HG03378 (cell line): ENCODE measurements at regions not wholly inside any gene's neighbourhood (a gene's known extent, or its start where the extent isn't known, plus 50 kb on each side); places are given as distances from the start of the nearest gene placed in this dataset.
"Not testable (repeated sequence)": the region's sequence is repeated elsewhere in the genome, so short reads cannot be mapped to it uniquely, and the experiment has no call there.

Source experiments
- ATAC-seq: cut with Tn5 transposase; IDR thresholded peaks from one replicate; pipeline ENCODE4 v1.9.1; 2021; ENCODE audit warnings: mild to moderate bottlenecking, moderate library complexity; ENCODE audit not compliant: unreplicated experiment

- no peak for ATAC-seq
These were observed 123.3 kb upstream of the SFSWAP start for GRCh38 chr12:131587565-131587964.

DNA sequence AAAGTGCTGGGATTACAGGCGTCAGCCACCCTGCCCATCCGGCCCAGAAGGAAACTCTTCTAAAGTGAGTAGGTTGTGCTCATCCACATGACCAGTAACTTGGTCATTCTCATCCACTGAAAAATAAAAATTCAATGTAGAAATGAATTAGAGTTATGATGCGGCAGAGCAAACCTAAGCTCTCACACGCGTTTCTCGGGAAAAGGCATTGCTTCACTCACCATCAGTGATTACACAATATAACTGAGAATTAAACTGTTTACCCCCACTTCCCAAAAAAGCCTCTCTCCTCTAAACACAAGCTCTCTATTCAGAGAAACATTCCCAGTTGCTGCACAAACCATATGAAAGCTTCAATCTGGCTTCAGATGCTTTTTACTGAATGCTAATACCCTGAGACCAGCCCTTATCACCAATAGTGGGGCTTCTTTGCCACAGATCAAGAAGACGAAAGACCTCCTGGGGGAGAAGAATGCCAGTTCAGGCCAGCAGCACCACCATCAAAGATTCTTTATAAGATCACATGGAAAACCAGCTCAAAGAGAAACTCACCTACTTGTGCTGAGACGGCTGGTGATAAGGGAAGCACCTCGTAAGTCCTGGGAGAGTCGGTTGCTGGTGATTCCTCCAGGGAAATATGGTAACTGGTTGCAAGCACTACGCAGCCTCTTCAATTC is 121.5 kb upstream of the SFSWAP start:
- no peak for ATAC-seq

DNA sequence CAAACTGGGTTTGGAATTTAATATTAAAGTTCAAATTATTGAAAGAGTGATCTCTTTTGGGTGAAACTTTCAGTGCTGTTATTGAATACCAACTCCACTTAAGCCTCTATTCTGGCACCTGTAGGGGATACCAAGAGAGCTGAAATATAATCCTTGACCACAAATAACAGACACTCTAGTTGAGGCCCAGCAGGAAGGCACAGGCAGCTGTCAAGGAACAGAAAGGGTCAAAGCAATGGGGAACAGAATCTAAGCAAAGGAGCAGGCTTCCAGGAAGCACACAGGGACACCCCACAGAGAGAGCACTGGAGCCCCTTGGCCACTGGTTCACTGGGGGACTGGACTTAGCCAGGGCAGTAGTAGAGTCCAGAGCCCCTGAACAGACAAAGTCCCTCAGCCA is 120.9 kb upstream of the SFSWAP start:
- ATAC-seq, result no peak

GRCh38 chr12:131591136-131591535 is 119.8 kb upstream of the SFSWAP start:
- ATAC-seq, result no peak

DNA sequence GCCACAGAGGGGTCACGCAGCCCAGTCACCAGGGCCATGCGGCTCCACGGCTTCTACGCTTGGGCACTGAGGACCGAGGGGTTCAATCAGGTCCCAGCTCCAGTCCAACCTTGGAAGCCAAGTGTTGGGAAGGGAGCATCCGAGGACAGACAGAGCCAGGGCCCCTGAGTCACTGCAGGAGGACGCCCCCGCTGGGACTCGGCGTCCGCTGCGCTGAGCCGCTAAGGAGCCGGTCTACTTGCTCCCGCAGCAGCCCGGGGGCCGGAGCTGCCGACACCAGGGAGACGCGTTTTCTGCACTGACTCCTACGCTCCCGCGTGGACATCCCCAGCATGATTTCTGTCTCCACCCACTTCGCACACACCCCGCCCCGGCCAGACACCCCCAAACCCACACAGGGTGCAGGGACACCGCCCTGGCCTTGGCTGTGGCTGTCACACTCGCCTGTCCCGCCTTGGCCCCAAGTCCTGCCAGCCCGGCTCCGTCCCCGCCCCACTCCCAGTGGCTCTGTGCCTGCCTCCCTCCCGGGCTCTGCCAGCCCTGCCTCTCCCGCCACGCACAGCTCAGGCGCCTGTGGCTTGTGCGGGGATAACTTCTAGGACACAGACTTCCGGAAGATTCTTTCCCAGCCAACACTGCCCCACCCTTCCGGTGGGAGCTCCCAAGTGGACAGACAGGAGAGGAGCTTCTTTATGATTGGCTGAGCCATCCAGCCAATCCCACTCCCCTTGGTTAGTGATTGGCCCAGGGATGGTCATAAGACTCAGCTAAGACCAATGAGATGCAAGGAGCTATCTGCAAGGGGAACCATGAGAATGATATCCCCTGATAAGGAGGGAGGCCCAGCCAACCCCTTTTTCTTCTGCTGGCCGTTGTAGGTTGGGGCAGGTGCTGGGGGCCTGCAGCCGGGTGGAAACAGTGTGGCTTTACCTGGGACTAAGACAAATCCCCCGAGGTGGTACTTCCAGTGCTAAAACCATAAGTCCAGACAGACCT is 118.9 kb upstream of the SFSWAP start:
- ATAC-seq, result no peak

GRCh38 chr12:131592972-131593371 is 117.9 kb upstream of the SFSWAP start:
- ATAC-seq, result peak; percentile 97

GRCh38 chr12:131593406-131593805 is 117.5 kb upstream of the SFSWAP start:
- ATAC-seq, result no peak

- no peak for ATAC-seq
These were observed 114.8 kb upstream of the SFSWAP start for GRCh38 chr12:131596115-131596514.

GRCh38 chr12:131597333-131597732 is 113.6 kb upstream of the SFSWAP start:
- ATAC-seq, result no peak

- no peak for ATAC-seq
These were observed 112.2 kb upstream of the SFSWAP start for GRCh38 chr12:131598717-131599116.

DNA sequence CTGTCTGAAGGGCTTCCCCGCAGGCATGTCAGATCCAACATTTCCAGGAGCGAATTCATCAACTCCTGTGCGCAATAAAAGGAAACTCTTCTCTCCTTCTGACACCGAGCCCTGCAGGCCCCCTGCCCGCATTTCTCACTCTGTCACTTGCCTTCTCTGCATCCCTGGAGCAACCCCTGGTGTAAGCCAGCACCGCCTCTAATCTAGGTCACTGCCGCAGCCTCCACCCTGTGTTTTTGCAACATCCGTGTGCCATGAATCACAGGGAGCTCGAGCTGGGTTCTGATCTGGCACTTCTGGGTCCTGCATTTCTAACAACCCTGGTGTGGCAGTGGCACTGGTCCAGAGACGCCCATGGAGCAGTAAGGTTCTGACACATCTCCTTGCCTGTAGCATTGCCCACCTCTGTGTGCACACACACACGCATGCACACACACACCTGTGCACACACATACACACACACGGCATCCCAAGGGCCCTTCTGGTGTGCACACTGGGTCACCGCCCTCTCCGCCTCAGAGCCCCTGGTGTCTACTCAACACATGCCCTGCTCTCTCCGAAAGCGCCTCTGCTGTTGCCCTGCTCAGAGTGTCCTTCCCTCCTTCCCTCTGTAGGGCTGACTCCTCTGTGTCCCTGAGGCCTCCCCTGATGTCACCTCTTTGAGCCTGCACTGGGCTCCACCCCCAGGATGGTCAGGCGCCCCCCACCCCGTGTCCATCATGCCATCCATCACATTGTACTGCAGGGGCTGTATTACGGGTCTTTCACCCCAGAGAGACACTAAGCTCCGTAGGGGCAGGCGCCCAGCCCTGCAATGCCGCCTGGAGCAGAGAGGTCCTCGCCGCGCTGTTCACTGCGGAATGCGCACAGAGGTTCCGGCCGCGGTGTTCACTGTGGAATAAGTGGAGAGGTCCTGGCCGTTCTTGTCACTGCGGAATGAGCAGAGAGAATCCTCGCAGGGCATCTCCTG is 111.4 kb upstream of the SFSWAP start:
- no peak for ATAC-seq

DNA sequence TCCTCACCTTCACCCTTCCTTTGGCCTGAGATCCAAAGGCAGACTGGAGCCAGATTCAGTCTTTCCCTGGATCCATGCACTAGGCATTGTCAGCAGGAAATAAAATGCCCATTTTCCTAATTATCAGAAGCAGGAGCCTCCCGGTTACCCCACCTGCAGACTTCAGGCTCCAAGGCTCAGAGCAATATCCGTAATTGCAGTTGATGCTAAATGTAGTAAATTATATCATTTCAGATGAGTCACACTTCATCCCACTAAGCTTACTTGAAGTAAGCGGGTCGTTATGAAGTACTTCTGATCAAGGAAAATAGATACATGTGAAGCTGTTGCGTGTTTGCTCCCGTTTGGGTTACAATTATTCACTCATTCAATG is 110.7 kb upstream of the SFSWAP start:
- ATAC-seq, result no peak

DNA sequence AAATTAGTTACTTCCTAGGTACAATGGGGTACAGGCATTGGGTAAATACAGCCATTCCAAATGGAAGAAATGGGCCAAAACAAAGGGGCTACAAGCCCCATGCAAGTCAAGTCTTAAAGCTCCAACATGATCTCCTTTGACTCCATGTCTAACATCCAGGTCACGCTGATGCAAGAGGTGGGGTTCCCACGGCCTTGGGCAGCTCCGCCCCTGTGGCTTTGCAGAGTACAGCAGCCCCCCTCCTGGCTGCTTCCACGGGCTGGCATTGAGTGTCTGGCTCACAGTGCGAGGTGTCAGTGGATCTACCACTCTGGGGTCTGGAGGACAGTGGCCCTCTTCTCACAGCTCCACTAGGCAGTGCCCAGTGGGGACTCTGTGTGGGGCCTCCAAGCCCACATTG is 109.4 kb upstream of the SFSWAP start:
- ATAC-seq, result not testable (repeated sequence)

GRCh38 chr12:131603106-131603938 is 107.6 kb upstream of the SFSWAP start:
- no peak for ATAC-seq

DNA sequence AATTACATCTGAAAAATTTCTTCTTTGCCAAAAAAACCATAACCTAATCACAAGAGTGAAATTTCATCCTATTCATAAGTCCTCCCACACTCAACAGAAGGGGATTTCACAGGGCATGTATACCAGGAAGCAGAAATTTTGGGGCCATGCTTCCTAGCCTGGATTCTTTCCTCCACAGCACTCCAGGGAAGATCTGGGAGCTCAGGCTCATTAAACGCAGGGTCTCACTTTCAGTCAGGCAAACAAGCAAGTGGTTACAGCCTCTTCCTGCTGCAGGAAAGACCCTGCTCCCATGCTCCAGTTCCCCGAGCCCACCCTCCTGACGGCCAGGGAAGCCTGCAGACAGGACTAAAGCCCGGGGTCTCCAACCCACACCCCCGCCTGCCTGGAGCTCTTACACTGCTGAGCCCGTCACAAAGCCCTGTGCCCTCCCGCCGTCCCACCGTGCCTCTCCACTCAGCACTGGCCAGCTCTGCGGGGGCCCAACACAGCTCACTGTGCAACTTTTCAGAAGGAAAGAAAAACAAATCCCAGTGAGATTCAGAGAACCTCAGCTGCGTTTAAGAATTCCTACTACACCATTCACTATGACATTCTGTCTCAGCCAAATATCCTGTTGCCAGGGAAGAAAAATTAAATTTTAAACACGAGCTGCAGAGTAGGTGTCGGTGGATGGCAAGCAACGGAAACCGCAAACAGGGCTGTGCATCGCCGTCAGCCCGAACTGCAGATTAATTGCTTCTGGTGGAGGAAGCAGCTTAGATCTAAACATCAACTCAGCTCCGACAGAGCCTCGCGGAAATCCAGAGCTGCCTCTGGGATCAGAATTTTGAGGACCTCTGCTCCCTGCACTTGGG is 106.7 kb upstream of the SFSWAP start:
- no peak for ATAC-seq

DNA sequence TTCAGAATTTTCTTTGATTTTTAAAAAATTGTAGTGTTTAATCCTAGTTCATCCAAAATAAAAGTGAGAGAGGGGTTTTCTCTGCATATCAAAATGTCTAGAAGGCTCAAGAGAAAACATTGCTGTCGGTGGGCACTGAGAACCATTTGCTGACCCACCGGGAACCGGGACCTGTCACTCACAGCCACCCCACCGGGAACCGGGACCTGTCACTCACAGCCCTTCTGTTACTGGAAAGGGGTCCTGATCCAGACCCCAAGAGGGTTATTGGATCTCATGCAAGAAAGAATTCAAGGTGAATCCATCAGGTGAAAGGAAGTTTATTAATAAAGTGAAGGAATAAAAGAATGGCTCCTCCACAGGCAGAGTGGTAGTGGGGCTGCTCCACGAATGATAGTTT is 106.0 kb upstream of the SFSWAP start:
- ATAC-seq, result no peak

- ATAC-seq, result no peak
These were observed 105.5 kb upstream of the SFSWAP start for GRCh38 chr12:131605304-131605829.

- no peak for ATAC-seq
These were observed 104.5 kb upstream of the SFSWAP start for GRCh38 chr12:131606218-131606901.
